Choroid plexus epithelial cell (primary cell): ENCODE measurements at regions not wholly inside any gene's neighbourhood (a gene's known extent, or its start where the extent isn't known, plus 50 kb on each side); places are given as distances from the start of the nearest gene placed in this dataset.

ENCODE experiments used
- DNase-seq: peaks from one replicate; pipeline ENCODE4 v3.0.0-alpha.2; 2010; ENCODE audit warnings: low read depth
- H3K4me3 ChIP-seq: 2 replicates; pipeline ENCODE4 v1.5.1; 2011; ENCODE audit warnings: low read depth, mild to moderate bottlenecking, control low read depth, low read length, moderate library complexity
- TF ChIP-seq, protein P1 (sequence below): conservative IDR thresholded peaks from 2 replicates; pipeline ENCODE4 v1.5.1; 2011; ENCODE audit warnings: low read depth, mild to moderate bottlenecking, control low read depth, inconsistent platforms, low read length, moderate library complexity

DNA sequence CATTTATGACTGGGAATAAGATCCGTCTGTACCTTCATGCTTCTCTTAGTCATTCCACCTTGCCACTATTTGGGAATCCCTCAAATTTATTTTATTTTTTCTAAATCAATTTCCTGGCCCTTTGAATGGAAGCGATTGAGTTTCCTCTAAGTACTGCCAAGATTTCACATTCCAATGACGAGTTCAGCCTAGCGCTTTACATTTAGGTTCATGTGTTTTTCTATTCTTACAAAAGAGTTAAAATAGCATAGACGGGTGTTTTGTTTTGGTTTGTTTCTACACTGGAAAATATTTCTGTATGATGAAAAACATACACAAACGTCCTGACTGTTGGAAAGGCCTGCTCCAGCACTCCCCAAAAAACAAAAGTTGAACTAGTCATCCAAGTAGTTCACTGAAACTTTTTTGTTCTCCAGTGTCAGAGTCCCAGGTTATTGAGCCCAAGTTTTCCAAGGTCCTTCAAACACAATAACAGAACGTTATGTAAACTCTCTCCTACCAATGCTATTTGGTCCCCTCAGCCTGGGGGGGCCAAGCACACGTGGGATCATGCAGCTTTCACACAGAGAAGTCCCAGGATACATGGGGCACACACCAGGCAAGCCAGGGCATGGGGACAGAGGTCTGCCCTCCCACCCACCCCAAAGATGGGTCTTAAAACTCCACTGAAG, 74.8 kb upstream of the FOXN3 start:
- no peak overlapping the region for H3K4me3 ChIP-seq
- peak; percentile 80 for DNase-seq
- TF ChIP-seq, protein P1, sequence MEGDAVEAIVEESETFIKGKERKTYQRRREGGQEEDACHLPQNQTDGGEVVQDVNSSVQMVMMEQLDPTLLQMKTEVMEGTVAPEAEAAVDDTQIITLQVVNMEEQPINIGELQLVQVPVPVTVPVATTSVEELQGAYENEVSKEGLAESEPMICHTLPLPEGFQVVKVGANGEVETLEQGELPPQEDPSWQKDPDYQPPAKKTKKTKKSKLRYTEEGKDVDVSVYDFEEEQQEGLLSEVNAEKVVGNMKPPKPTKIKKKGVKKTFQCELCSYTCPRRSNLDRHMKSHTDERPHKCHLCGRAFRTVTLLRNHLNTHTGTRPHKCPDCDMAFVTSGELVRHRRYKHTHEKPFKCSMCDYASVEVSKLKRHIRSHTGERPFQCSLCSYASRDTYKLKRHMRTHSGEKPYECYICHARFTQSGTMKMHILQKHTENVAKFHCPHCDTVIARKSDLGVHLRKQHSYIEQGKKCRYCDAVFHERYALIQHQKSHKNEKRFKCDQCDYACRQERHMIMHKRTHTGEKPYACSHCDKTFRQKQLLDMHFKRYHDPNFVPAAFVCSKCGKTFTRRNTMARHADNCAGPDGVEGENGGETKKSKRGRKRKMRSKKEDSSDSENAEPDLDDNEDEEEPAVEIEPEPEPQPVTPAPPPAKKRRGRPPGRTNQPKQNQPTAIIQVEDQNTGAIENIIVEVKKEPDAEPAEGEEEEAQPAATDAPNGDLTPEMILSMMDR, result no peak

DNA sequence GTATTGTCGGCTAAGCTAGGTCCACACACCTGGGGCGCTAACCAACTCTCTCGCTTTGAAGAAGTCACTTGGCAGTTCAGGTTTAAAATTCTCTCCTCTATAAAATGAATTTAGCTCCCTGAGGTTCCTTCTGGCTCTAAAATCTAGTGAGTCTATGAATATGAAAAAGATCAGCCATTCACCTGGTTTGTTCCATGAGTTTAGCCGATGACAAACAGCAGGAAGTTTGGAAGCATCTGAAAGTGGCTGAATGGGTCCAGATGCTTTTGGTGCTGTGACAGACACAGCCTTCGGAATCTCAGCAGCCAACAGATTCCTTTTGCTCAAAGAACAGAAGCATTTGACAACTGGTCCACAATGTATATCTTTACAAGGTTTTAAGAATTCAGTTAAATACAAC, 73.4 kb upstream of the FOXN3 start:
- TF ChIP-seq, protein P1, result no peak
- no peak for DNase-seq
- H3K4me3 ChIP-seq, result no peak overlapping the region

DNA sequence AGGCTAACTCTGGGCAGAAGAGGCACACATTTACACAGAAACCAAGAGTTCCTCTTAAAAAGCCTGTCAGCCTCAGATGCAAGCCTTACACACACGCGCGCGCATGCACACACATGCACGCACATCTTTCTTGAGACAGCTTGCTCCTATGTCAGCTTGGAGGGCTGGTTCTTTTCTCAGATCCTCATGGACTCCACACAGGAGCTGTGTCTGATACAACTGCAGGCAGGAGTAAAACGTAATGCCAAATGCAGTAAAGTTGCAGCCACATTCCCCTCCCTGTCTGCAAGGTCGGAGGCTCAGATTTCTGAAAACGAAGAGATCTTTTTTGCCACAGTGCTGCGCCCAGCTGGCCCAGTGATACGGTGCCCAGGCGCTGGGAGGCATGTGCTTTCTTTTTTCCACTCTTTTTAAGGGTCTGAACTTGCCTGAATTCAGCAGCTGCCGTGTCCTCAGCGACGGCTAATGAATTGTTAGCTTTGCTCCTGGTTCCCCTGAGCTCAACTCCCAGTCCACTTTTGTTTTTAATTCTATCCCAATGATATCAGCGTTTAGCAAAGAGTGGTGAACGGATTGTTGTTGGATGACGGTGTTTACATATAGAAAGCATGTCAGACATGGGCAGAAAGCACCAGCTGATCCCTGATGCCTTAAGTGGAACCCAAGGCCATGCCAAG, 72.9 kb upstream of the FOXN3 start:
- no peak for DNase-seq
- TF ChIP-seq, protein P1, result no peak
- H3K4me3 ChIP-seq, result no peak overlapping the region

- no peak overlapping the region for H3K4me3 ChIP-seq
- DNase-seq, result no peak
- TF ChIP-seq, protein P1, result no peak
These were observed 69.9 kb upstream of the FOXN3 start for GRCh38 chr14:89486961-89487360.

DNA sequence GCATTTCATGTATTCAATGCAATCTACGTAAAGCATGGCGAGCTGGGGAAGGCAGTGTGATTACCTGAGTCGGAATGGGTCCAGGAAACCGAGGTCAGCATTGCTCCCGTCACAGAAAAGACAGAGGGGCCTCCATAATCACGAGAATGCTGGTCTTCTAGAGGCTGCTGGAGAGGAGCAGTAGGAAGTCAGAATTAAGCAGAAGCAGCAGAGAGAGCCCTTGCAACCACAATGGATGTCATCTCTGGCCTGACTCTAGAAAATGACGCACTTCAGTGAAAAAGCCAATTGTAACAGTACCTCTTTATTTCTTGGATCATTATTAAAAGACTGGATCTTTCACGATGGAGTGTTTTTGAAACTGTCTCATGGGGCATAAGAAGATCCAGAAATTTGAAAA, 69.5 kb upstream of the FOXN3 start:
- no peak for DNase-seq

GRCh38 chr14:89485264-89485663, 68.2 kb upstream of the FOXN3 start:
- DNase-seq, result no peak
- TF ChIP-seq, protein P1, result no peak
- no peak overlapping the region for H3K4me3 ChIP-seq

More for the DNA sequence above, 69.5 kb upstream of the FOXN3 start:
- TF ChIP-seq, protein P1, result no peak
- H3K4me3 ChIP-seq, result no peak overlapping the region
